ENCODE measurements at regions not wholly inside any gene's neighbourhood (a gene's known extent, or its start where the extent isn't known, plus 50 kb on each side); places are given as distances from the start of the nearest gene placed in this dataset.
"Not testable (repeated sequence)": the region's sequence is repeated elsewhere in the genome, so short reads cannot be mapped to it uniquely, and the experiment has no call there.

- not testable (repeated sequence) for TF ChIP-seq CTCF (IDR thresholded peaks at IDR 0.05); POLR2AphosphoS5 (IDR thresholded peaks at IDR 0.05; ENCODE audit: insufficient read depth in 1 of 2, low read depth in 1 of 2)
These were observed 75.6 kb upstream of the MKI67 start for GRCh38 chr10:128201826-128202225.
